Left ventricle myocardium superior (tissue), 1 donor: ENCODE measurements at regions not wholly inside any gene's neighbourhood (a gene's known extent, or its start where the extent isn't known, plus 50 kb on each side); places are given as distances from the start of the nearest gene placed in this dataset.

Experiments used
- ATAC-seq: fragments of 200-7000 bp; cut with Tn5 transposase; one replicate; pipeline ENCODE4 v1.9.1; 2020; ENCODE audit warnings: mild to moderate bottlenecking, moderate library complexity
- DNase-seq: peaks from one replicate; pipeline ENCODE4 v3.0.0-alpha.2; 2020
- intact Hi-C: fragments of 100-400 bp; cut with micrococcal nuclease; formaldehyde crosslinking; loops from one replicate; pipeline ENCODE4 v1.11.0; 2022
- donor health status: DM: no; HTN: yes; CAD: no; lungs with severe emphysema.

- ATAC-seq (no peak), DNase-seq (no peak)
- intact Hi-C loops, result no loop called here
Measured at GRCh38 chr10:123595661-123596060, 70.5 kb upstream of the GPR26 start.

GRCh38 chr10:123597676-123598075 lies 68.5 kb upstream of the GPR26 start:
- intact Hi-C loops, result no loop called here
- ATAC-seq, result no peak
- DNase-seq, result no peak

GRCh38 chr10:123599366-123599849 lies 66.7 kb upstream of the GPR26 start:
- intact Hi-C loops, result no loop called here
- DNase-seq (no peak), ATAC-seq (no peak)

- intact Hi-C loops, result no loop called here
- ATAC-seq, result no peak
- no peak for DNase-seq
Measured at GRCh38 chr10:123600177-123600576, 66.0 kb upstream of the GPR26 start.

GRCh38 chr10:123603130-123603529 lies 63.0 kb upstream of the GPR26 start:
- intact Hi-C loops, result no loop called here

GRCh38 chr10:123604506-123604905 lies 61.6 kb upstream of the GPR26 start:
- DNase-seq (no peak), ATAC-seq (no peak)
- intact Hi-C loops, result no loop called here

More at GRCh38 chr10:123603130-123603529, 63.0 kb upstream of the GPR26 start:
- DNase-seq, result no peak
- no peak for ATAC-seq

GRCh38 chr10:123606006-123606405 lies 60.1 kb upstream of the GPR26 start:
- intact Hi-C loops, result no loop called here
- ATAC-seq (no peak), DNase-seq (no peak)

GRCh38 chr10:123606955-123607354 lies 59.2 kb upstream of the GPR26 start:
- intact Hi-C loops, result no loop called here
- no peak for ATAC-seq
- no peak for DNase-seq

- intact Hi-C loops, result no loop called here
- ATAC-seq, result no peak
Measured at GRCh38 chr10:123607386-123607785, 58.8 kb upstream of the GPR26 start.

GRCh38 chr10:123608047-123608446 lies 58.1 kb upstream of the GPR26 start:
- intact Hi-C loops, result no loop called here
- DNase-seq (no peak), ATAC-seq (no peak)

More at GRCh38 chr10:123607386-123607785, 58.8 kb upstream of the GPR26 start:
- no peak for DNase-seq

- no peak for ATAC-seq
- DNase-seq, result no peak
- intact Hi-C loops, result no loop called here
Measured at GRCh38 chr10:123611243-123611642, 54.9 kb upstream of the GPR26 start.

- ATAC-seq, result no peak
- no peak for DNase-seq
- intact Hi-C loops, result no loop called here
Measured at GRCh38 chr10:123611876-123612275, 54.3 kb upstream of the GPR26 start.

- ATAC-seq, result no peak
- intact Hi-C loops, result no loop called here
- DNase-seq, result no peak
Measured at GRCh38 chr10:123613346-123613850, 52.8 kb upstream of the GPR26 start.

GRCh38 chr10:123614888-123615287 lies 51.3 kb upstream of the GPR26 start:
- ATAC-seq (peak; percentile 33), DNase-seq (peak; percentile 67)
- intact Hi-C loops, result no loop called here
